ENCODE measurements at regions not wholly inside any gene's neighbourhood (a gene's known extent, or its start where the extent isn't known, plus 50 kb on each side); places are given as distances from the start of the nearest gene placed in this dataset.

- TF ChIP-seq CTCF (IDR thresholded peaks at IDR 0.05) (no peak), POLR2A (IDR thresholded peaks at IDR 0.05) (no peak), POLR2AphosphoS5 (IDR thresholded peaks at IDR 0.05) (no peak)
Measured at GRCh38 chr18:61607867-61608266, 274.6 kb downstream of the CDH20 start.

All from prostate gland (tissue), 2 donors.